NCI-H1048 (cell line): ENCODE measurements at regions not wholly inside any gene's neighbourhood (a gene's known extent, or its start where the extent isn't known, plus 50 kb on each side); places are given as distances from the start of the nearest gene placed in this dataset.

Experiments
- DNase-seq: peaks from one replicate; lab custom pipeline; 2025; lab: John Stamatoyannopoulos, UW

DNA sequence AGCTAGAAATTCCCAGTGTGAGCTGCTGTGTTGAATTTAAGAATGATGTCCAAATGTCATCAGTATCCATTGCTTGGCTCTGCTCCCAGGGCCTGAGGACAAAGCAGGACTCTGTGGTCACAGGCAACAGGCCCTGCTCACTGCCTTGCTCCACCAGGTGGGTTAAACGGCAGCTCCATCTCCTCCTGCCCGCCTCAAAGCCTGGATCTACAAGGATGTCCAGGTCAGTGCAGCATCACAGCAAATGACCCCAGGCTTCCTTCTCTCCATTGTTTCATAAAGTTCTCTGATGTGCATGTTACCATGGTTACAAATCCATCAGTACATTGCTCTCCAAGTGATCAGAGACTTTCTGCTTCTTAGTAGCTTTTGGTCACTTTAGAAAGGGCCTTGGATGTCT, 322.0 kb upstream of the ZNF32 start:
- DNase-seq = no peak

DNA sequence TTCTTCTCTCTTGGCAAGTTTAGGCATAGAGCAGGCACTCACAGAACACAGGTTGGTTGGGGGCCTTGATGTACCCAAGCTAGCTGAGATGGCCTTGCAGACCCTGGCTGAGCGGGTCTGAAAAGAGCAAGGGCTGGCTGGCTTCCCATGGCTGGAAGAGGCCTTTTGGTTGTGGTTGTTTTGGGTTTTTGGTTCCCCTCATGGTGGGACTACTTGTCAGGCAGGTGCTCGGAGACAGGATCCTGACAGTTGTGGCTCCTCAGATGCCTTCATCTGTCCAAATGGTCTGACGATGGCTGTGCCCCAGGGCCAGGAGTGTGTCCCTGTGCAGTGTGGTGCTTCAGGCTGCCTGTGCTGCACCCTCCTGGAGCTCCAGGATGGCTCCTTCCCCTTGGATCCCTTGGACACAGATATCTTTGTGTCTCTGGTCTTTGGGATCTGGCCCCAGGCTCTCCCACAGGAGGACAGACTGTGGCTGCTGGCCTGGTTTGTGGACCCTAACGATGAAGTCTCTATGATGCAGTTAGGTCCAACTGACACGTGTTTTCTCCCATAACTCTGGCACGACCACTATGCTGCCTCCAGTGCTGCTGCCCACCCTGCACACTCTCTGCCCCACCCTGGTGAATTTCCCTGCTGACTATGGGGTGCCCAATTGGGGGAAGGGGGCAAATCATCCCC, 321.5 kb upstream of the ZNF32 start:
- DNase-seq = no peak

DNA sequence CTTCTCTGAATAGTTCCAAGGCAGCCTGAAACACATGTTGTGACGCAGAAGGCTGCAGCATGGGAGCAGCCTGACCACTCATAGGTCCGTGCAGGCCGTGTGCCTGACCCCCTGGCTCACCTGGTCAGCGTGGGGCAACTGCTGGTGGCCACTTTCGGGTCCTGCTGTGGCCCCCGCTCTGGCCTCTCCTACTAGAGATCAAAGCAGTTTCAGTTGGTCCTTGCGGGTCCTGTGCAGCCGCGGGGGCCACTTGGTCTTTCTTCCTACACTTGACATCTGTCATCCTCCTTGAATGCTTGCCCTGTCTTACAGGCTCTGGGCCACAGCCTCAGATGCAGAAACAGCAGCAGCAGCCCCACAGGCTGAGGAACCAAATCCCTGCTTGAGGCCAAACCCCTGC, 320.8 kb upstream of the ZNF32 start:
- DNase-seq = no peak

- no peak for DNase-seq
Measured at GRCh38 chr10:43968961-43969360, 320.3 kb upstream of the ZNF32 start.

DNA sequence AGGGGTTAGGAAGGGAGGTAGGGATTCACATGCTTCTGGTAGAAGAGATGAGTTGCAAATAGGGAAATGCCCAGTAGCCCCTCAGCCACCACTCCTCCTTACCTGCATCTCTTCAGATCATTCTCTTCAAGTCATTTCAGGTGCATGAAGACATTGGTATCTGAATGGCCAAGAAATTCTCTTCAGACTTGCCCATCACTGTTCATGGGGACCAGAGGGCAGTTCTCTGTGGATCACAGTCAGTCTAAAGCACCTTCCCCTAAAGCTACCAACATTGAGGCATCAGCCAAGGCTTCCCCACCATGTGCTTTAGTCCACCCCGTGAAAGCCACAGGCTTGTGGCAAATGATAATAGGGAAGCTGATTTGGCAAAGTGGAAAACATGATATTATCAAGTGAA, 319.4 kb upstream of the ZNF32 start:
- no peak for DNase-seq

GRCh38 chr10:43966571-43966965, 317.9 kb upstream of the ZNF32 start:
- no peak for DNase-seq

DNA sequence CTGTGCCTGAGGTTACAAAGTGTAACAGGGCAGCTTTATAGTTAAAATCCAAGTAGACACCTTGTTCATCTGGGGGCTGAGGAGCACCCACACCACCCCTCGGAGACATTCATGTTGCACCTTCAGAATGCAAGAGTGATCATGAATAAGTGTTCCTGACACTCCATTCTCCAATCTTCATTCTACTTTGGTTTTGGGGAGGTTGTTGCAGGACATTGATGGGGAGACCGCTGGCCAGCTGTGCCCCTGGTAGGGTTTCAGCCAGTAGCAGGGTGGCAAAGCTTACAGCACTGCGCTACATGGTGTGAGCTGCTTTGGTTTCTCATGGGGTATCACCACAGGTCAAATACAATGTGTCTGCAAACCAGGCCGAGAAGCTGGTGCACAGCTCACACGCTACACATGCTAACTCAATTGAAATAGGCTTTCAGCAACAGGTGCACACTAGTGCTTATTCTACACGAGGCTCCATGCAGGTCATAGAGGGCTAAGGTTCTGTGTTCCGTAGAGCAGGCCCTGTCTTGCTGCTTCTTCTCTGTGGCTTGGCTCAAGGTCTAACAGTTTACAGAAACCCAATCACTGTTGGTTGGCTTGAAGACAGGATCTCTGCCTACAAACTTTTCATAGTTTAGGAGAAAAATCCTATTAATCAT, 317.4 kb upstream of the ZNF32 start:
- DNase-seq = no peak

DNA sequence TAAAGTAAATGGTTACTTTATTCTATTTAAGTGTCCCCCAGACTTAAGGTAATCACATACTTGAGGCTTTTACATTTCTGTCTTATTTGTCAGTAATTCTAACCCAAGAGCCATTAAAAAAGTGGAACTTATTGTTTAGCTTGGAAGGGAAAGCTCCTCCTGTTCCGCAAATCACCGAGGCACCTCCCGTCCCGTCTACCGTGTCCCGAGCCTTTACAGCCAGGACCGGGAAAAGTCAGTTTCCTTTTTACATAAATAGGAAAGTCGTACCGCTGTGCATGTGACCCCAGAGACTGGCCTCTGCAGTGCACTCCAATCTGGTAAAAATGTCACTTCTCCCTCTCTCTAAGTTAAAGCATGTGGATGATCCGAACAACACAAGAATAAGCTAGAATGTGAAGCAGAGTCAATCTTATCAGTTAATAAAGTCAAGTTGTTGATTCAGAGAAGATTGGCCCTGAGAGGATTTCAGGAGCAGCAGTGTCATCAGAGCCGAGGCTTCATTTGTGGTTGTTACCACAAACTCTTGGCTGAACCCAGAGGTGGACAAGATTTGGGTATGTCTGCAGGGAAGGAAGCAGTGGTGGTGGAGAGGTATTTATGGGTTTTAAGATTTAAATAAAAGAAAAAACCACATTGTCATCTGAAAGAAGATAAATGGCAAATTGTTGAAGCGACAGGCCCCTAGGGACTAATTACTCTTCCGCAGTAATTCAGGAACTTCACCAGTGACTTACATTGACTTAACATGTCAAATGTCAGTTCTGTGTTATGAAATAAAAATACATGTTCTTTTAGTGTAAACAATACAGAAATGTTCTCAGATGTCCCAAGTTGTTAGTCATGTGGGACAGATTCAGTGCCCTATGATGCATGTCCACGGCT, 316.6 kb upstream of the ZNF32 start:
- DNase-seq = no peak

GRCh38 chr10:43964486-43964885, 315.8 kb upstream of the ZNF32 start:
- no peak for DNase-seq

DNA sequence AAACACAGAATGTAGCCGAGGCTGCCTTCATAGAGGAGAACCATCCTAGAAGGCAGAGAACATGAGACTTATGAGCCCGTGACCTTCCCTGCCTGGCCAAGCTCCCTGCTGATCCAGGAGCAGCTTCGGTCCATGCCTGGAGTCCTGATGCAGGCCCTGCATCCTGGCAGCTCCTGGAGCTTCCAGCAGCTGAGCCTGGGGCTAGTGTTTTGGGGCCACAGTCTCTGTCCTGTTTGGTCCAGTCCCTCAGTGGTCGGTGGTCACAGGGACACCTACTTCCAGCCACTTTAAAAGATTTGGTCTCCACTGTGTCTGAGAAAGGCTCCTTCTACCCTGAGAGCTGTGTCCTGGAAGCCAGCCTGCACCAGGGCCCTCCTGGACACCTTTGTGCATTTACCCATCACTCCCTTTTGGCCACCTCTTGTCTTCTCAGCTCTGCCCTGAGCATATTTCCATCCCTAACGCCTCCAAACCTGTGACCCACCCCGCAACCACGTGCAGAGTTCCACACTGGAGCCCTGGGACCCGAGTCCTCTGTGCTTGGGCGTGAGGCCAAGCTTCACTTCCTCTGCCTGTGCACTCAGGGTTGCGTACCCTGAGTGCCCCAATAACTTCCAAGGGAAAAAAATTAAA, 315.2 kb upstream of the ZNF32 start:
- DNase-seq = no peak

GRCh38 chr10:43963379-43963778, 314.7 kb upstream of the ZNF32 start:
- no peak for DNase-seq

GRCh38 chr10:43962346-43963191, 313.9 kb upstream of the ZNF32 start:
- DNase-seq = no peak

DNA sequence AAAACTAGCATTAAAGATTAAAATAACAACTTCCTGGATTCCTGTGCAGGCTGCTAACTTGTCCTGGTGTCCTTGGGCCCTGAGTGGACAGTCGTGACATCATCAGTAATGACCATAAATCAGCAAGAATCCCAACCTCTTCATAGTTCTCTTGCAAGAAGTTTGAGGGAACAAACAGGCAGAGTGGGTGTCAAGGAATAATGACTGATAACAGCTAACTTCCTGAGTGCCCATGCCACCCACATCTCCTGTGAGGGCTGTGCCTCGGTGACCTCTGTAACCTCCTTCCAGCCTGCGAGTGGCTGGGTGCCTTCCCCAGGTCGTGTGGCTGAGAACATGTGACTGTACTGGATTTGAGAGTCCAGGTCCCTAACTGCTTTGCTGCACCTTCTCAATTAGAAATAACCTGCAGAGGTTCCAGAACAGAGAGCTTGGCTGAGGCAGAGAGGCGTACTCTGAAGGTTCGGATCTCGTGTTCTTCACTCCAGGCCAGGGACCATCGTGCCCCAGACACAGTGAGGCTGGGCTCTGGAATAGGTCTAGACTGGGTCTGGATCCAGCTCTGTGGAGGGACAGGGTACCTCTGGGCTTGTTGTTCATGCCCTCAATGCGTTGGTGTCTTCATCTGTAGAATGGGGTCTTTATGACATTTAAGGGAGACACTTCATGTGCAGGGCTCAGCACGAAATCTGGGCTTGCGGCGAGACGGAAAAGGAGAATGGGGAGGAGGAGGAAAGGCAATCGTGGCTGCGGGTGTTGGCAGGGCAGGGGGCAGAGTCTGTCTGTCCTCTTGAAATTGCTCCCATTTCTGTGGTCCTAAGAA, 313.1 kb upstream of the ZNF32 start:
- DNase-seq = no peak

- no peak for DNase-seq
Measured at GRCh38 chr10:43960981-43961380, 312.3 kb upstream of the ZNF32 start.

DNA sequence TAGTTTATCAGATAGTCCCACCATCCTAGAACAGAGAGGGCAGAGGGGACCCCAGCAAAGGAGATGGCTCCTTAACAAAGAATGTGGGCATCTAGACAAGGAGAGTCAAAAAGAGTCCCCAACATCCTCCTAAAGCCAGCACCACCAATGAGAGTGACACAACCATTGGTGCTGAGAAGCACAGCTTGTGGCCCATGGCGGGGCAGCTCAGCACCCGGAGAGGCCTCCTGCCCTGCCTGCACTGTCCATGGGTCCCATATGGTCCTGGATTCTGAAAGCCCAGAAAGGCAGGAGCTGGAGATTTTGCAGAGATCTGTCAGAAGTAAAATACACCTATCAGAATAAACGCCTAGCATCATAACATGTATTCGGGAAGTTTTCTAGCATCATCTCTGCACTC, 311.8 kb upstream of the ZNF32 start:
- no peak for DNase-seq

GRCh38 chr10:43960135-43960415, 311.4 kb upstream of the ZNF32 start:
- DNase-seq = no peak

GRCh38 chr10:43959364-43960134, 310.9 kb upstream of the ZNF32 start:
- DNase-seq = no peak

DNA sequence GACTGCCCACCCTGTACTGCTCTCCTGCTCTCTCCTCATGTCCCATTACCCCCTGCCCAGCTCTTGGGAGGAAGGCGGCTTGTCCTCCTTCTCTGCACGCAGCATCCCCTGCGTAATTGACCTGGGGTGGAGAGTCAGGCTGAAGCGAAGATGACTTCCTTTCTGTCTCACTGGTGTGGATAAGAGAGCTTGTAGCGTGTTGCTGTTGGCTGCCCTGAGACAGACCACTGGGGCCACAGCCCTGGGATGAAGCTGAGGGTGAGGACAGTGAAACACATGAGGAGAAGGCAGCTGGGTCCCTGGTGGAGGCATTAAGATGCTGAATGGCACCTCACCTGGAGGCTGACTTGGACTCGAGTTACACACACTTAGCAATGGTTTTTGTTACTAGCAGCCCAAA, 310.3 kb upstream of the ZNF32 start:
- DNase-seq = no peak

DNA sequence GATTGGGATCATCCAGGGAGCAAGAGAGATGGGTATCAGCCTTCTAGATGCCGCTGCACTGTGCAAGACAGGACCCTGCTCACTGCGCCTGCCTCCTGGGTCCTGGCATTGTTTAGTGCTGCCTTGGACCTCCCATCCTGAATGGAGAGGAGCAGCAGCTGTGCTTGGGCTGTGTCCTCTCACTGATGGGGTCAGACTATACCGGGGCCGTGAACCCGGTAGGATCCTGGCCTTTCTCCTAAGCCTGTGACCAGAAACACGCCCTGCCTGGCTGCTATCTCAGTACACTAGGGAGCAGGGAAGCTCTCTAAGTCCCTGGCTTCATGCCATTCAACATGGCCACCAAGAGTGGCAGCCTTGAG, 309.4 kb upstream of the ZNF32 start:
- DNase-seq = no peak
